GM23338 (cell line): ENCODE measurements at regions not wholly inside any gene's neighbourhood (a gene's known extent, or its start where the extent isn't known, plus 50 kb on each side); places are given as distances from the start of the nearest gene placed in this dataset.
A peak's percentile ranks its signal among the peaks of the same experiment; 100 is the strongest.

Source experiments
- ATAC-seq: fragments of 200-7000 bp; cut with Tn5 transposase; 3 replicates; pipeline ENCODE4 v1.9.1; 2020
- DNase-seq: peaks from one replicate; pipeline ENCODE4 v3.0.0-alpha.2; 2015; ENCODE audit warnings: low spot score
- H2AFZ ChIP-seq: fragments of 200-600 bp; sonication (generic); 2 replicates; pipeline ENCODE4 v1.8.0; 2016; ENCODE audit warnings: antibody characterized with exemption, mild to moderate bottlenecking, moderate library complexity
- H3F3A ChIP-seq: fragments of 200-600 bp; sonication (generic); replicated peaks from 2 replicates; pipeline ENCODE4 v1.8.0; 2017; ENCODE audit warnings: antibody characterized with exemption, mixed run types, low read depth
- H3K27ac ChIP-seq: fragments of 200-600 bp; sonication (generic); 2 replicates; pipeline ENCODE4 v1.6.1; 2016; ENCODE audit warnings: low read depth
- H3K27me3 ChIP-seq: fragments of 200-600 bp; sonication (generic); 2 replicates; pipeline ENCODE4 v1.8.0; 2016; ENCODE audit warnings: mild to moderate bottlenecking, mixed run types, moderate library complexity; ENCODE audit not compliant: insufficient read depth
- H3K36me3 ChIP-seq: fragments of 200-600 bp; sonication (generic); 2 replicates; pipeline ENCODE4 v1.8.0; 2016; ENCODE audit warnings: mild to moderate bottlenecking; ENCODE audit not compliant: insufficient read depth
- H3K4me1 ChIP-seq: fragments of 200-600 bp; sonication (generic); 2 replicates; pipeline ENCODE4 v1.8.0; 2016; ENCODE audit warnings: mild to moderate bottlenecking, moderate library complexity; ENCODE audit not compliant: insufficient read depth
- H3K4me2 ChIP-seq: fragments of 200-600 bp; sonication (generic); 2 replicates; pipeline ENCODE4 v1.7.1; 2017; ENCODE audit warnings: mixed run types
- H3K4me3 ChIP-seq: fragments of 200-600 bp; sonication (generic); 2 replicates; pipeline ENCODE4 v1.6.1; 2016; ENCODE audit warnings: mixed run types
- H3K79me2 ChIP-seq: fragments of 200-600 bp; sonication (generic); replicated peaks from 2 replicates; pipeline ENCODE4 v1.8.0; 2017; ENCODE audit warnings: mild to moderate bottlenecking; ENCODE audit not compliant: insufficient read depth
- H3K9me2 ChIP-seq: fragments of 200-600 bp; sonication (generic); 2 replicates; pipeline ENCODE4 v1.8.0; 2017; ENCODE audit not compliant: insufficient read depth
- H4K20me1 ChIP-seq: fragments of 200-600 bp; sonication (generic); replicated peaks from 2 replicates; pipeline ENCODE4 v1.8.0; 2017; ENCODE audit warnings: mild to moderate bottlenecking; ENCODE audit not compliant: insufficient read depth
- H3K27ac Mint-ChIP-seq: 2 replicates; pipeline ENCODE4 v1.8.0; 2020; ENCODE audit warnings: inconsistent platforms, mild to moderate bottlenecking, moderate library complexity, mixed read lengths
- H3K27me3 Mint-ChIP-seq: 3 replicates; pipeline ENCODE4 v1.8.0; 2022; ENCODE audit warnings: low read depth, mild to moderate bottlenecking, moderate library complexity, mixed read lengths, inconsistent platforms; ENCODE audit not compliant: insufficient read depth, poor library complexity
- H3K36me3 Mint-ChIP-seq: 3 replicates; pipeline ENCODE4 v1.8.0; 2021; ENCODE audit warnings: low read depth, mild to moderate bottlenecking, inconsistent platforms, moderate library complexity, mixed read lengths
- H3K4me1 Mint-ChIP-seq: 3 replicates; pipeline ENCODE4 v1.8.0; 2020; ENCODE audit warnings: mild to moderate bottlenecking, inconsistent platforms, mixed read lengths
- H3K4me3 Mint-ChIP-seq: 3 replicates; pipeline ENCODE4 v1.8.0; 2021; ENCODE audit warnings: moderate library complexity, mild to moderate bottlenecking, inconsistent platforms, mixed read lengths
- H3K9me3 Mint-ChIP-seq: 3 replicates; pipeline ENCODE4 v1.8.0; 2020; ENCODE audit warnings: moderate library complexity, mild to moderate bottlenecking, inconsistent platforms, mixed read lengths
- EZH2 ChIP-seq: fragments of 200-600 bp; sonication (generic); IDR thresholded peaks from one replicate; pipeline ENCODE4 v1.8.0; 2017; ENCODE audit warnings: antibody characterized with exemption, mild to moderate bottlenecking, low read depth; ENCODE audit not compliant: unreplicated experiment
- EZH2phosphoT487 ChIP-seq: fragments of 200-600 bp; sonication (generic); IDR thresholded peaks from one replicate; pipeline ENCODE4 v1.8.1; 2018; ENCODE audit warnings: antibody characterized with exemption; ENCODE audit not compliant: unreplicated experiment
- JUNB ChIP-seq: IDR thresholded peaks from one replicate; pipeline ENCODE4 v1.6.1; 2016; ENCODE audit warnings: antibody characterized with exemption; ENCODE audit not compliant: unreplicated experiment
- STAT1 ChIP-seq: IDR thresholded peaks from one replicate; pipeline ENCODE4 v1.6.1; 2016; ENCODE audit warnings: antibody characterized with exemption; ENCODE audit not compliant: unreplicated experiment
- ZNF331 ChIP-seq: fragments of 250-450 bp; sonication (Bioruptor Pico); IDR thresholded peaks from 2 replicates; pipeline ENCODE4 v1.5.0; 2020; ENCODE audit warnings: low read depth, mild to moderate bottlenecking, moderate library complexity
- TF ChIP-seq, protein P1 (sequence below), 2 experiments: fragments of 200-600 bp in 1 of 2; sonication (generic) in 1 of 2; conservative IDR thresholded peaks; 2 replicates each; pipeline versions ENCODE4 v1.5.1 to v1.6.1; 2016 to 2017; ENCODE audit warnings: antibody characterized with exemption in 2 of 2, low read depth in 2 of 2, mild to moderate bottlenecking in 2 of 2, moderate library complexity in 1 of 2

DNA sequence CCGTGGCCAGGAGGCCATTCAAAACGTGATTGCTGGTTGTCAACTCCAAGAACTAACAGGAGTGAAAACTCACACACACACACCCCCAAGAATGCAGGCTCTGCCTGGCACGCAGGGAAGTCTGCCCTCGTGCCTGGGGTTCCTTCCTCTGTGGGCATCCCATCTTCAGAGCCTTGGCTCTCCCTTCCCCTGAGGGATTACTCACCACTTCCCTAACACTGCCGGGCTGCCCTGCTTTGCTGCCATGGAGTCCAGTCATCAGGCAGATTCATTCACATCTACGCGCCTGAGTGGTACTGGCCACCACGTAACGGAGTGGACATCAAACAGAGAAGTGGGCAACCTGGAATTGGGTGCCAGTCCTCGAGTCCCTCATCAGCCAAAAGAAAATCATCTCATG is 120.7 kb upstream of the TMEM45B start (continued):
- TF ChIP-seq, protein P1, sequence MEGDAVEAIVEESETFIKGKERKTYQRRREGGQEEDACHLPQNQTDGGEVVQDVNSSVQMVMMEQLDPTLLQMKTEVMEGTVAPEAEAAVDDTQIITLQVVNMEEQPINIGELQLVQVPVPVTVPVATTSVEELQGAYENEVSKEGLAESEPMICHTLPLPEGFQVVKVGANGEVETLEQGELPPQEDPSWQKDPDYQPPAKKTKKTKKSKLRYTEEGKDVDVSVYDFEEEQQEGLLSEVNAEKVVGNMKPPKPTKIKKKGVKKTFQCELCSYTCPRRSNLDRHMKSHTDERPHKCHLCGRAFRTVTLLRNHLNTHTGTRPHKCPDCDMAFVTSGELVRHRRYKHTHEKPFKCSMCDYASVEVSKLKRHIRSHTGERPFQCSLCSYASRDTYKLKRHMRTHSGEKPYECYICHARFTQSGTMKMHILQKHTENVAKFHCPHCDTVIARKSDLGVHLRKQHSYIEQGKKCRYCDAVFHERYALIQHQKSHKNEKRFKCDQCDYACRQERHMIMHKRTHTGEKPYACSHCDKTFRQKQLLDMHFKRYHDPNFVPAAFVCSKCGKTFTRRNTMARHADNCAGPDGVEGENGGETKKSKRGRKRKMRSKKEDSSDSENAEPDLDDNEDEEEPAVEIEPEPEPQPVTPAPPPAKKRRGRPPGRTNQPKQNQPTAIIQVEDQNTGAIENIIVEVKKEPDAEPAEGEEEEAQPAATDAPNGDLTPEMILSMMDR (conservative IDR thresholded peaks at IDR 0.05; ENCODE audit: low read depth in 2 of 2) = no peak
- no peak for TF ChIP-seq STAT1
- no peak for TF ChIP-seq JUNB
- TF ChIP-seq ZNF331 (CRISPR knock-in tag) = no peak

DNA sequence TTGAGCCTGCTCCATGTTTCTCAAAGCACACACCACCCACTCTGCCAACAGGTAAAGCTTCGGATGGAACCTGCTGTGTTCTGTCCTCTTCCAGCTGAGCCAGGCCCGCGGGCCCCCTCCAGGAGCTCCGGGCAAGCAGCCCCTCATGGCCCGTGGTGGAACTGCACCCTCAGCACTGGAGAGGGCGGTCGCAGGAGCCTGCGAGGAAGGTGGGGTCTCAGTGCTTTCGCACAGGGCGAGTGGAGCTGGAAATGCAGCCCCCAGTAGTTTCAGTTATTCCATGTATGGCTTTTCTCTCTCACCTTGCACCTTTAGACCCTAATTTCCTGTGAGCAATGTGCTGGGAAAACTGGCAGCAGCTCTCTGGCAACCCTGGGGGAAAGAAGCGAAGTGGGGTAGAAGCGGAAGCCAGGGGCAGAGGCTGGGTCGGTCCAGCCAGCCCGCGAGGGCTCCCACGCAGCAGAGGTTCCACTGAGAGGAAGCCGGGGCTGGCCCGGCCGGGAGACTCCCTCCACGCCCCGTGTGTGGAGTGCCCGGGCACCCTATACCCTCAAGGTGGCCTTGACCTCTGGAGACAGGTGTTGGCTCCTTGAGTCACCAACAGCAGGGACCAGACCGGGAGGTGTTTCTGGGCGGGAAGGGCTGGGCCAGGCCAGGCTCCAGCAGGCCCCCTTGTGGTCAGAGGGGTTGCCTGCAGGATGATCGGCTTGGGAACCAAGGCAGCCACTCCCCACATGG is 119.9 kb upstream of the TMEM45B start:
- Histone ChIP-seq H3K27ac (no peak overlapping the region), H2AFZ (peak overlapping the region; percentile 81; the same call in 1 of the 2 replicates), H3K27me3 (no peaks in the 10 kb centered on the region), H3K4me3 (peak overlapping the region; percentile 61), H3K4me1 (no peaks in the 10 kb centered on the region), H3K4me2 (peak overlapping the region; percentile 83), H4K20me1 (no peaks in the 10 kb centered on the region), H3K36me3 (no peaks in the 10 kb centered on the region), H3F3A (no peaks in the 10 kb centered on the region), H3K79me2 (no peaks in the 10 kb centered on the region), H3K9me2 (no peaks in the 10 kb centered on the region)
- TF ChIP-seq, protein P1 (conservative IDR thresholded peaks at IDR 0.05; ENCODE audit: low read depth in 2 of 2) = peak; percentile 54 to 87
- no peak for TF ChIP-seq STAT1
- no peak for TF ChIP-seq EZH2phosphoT487
- ATAC-seq = peak; percentile 96
- no peaks in the 10 kb centered on the region for H3K9me3 Mint-ChIP-seq
- no peak overlapping the region for H3K27ac Mint-ChIP-seq
- H3K27me3 Mint-ChIP-seq = peaks cover 12% of the 10 kb centered on the region
- no peaks in the 10 kb centered on the region for H3K36me3 Mint-ChIP-seq
- H3K4me3 Mint-ChIP-seq = peak overlapping the region; percentile 69
- no peaks in the 10 kb centered on the region for H3K4me1 Mint-ChIP-seq
- peak; percentile 89 for DNase-seq

DNA sequence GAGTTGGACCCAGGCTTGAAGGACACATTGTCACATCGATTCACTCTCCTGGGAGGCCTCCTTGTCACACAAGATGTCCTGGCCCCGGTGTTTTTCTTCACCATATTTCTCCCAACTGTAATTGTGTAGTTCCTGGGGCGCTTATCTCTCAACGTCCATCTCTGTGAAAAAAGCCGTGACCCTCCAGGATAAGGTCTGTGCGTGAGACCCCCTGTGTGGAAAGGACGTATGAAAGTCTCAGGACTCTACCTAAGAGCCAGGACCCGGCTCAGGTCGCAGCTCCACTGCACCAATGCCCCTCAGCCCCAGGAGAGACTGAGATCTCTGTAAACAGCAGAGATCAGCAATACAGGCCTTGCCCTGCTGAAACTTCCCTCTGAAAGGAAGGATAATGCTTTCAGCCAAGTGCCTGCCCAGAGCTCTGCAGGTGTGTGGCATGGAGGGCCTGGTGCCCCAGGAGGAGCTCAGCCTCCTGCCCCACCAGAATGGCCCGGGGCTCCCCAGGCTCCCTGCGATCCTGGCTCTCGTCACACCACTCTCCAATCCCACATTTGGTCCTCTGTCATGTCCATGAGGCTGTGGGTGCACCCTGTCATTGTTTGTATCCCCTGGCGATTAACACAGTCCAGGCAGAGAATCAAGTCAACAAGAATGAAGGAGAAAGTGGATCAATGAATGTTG is 119.2 kb upstream of the TMEM45B start:
- Histone ChIP-seq H3K79me2 (no peaks in the 10 kb centered on the region), H3F3A (no peaks in the 10 kb centered on the region), H3K4me1 (no peaks in the 10 kb centered on the region), H3K9me2 (no peaks in the 10 kb centered on the region), H3K27ac (no peak overlapping the region), H3K36me3 (no peaks in the 10 kb centered on the region), H2AFZ (no peak overlapping the region), H3K4me2 (no peak overlapping the region), H3K4me3 (no peak overlapping the region), H4K20me1 (no peaks in the 10 kb centered on the region), H3K27me3 (no peaks in the 10 kb centered on the region)
- H3K9me3 Mint-ChIP-seq = no peaks in the 10 kb centered on the region
- no peak overlapping the region for H3K4me3 Mint-ChIP-seq
- peaks cover 12% of the 10 kb centered on the region for H3K27me3 Mint-ChIP-seq
- H3K4me1 Mint-ChIP-seq = no peaks in the 10 kb centered on the region
- no peaks in the 10 kb centered on the region for H3K36me3 Mint-ChIP-seq
- DNase-seq (no peak), ATAC-seq (no peak; the same call in 1 of the 3 replicates)
- TF ChIP-seq JUNB (no peak), EZH2 (no peak), STAT1 (no peak)
- TF ChIP-seq, protein P1 (conservative IDR thresholded peaks at IDR 0.05; ENCODE audit: low read depth in 2 of 2) = no peak
- H3K27ac Mint-ChIP-seq = no peak overlapping the region
